HL-60 (cell line): ENCODE measurements at regions not wholly inside any gene's neighbourhood (a gene's known extent, or its start where the extent isn't known, plus 50 kb on each side); places are given as distances from the start of the nearest gene placed in this dataset.

Experiments used
- POLR2AphosphoS5 ChIP-seq: IDR thresholded peaks from 2 replicates; pipeline ENCODE4 v1.6.1; 2012; ENCODE audit warnings: low read depth
- TF ChIP-seq, protein P1 (sequence below): IDR thresholded peaks from one replicate; pipeline ENCODE4 v1.5.1; 2011; ENCODE audit warnings: low read length, control low read depth, inconsistent platforms; ENCODE audit not compliant: insufficient read depth
- TF ChIP-seq, protein P2 (sequence below): IDR thresholded peaks from 2 replicates; pipeline ENCODE4 v1.6.1; 2012; ENCODE audit warnings: low read depth; ENCODE audit not compliant: insufficient replicate concordance

DNA sequence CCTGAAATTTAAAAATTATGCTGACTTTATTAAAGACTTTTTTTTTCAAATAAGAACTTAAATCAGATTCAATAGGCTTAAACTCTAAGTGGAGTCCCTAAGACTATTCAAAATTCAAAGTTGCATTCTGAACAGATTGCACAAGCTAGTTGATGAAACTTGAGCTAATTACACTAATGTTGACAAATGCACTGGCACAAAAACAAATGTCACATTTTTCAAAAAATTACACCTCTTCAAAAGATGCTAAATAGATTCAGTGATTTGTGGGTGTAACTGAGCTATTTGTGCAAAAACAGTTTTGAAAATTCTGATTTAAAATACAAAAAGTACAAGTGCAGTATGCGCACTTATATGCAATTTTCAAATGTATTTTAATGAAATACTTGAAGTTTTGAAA lies 205.4 kb downstream of the RERGL start:
- no peak for TF ChIP-seq POLR2AphosphoS5
- TF ChIP-seq, protein P1, sequence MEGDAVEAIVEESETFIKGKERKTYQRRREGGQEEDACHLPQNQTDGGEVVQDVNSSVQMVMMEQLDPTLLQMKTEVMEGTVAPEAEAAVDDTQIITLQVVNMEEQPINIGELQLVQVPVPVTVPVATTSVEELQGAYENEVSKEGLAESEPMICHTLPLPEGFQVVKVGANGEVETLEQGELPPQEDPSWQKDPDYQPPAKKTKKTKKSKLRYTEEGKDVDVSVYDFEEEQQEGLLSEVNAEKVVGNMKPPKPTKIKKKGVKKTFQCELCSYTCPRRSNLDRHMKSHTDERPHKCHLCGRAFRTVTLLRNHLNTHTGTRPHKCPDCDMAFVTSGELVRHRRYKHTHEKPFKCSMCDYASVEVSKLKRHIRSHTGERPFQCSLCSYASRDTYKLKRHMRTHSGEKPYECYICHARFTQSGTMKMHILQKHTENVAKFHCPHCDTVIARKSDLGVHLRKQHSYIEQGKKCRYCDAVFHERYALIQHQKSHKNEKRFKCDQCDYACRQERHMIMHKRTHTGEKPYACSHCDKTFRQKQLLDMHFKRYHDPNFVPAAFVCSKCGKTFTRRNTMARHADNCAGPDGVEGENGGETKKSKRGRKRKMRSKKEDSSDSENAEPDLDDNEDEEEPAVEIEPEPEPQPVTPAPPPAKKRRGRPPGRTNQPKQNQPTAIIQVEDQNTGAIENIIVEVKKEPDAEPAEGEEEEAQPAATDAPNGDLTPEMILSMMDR, result no peak
- TF ChIP-seq, protein P2, sequence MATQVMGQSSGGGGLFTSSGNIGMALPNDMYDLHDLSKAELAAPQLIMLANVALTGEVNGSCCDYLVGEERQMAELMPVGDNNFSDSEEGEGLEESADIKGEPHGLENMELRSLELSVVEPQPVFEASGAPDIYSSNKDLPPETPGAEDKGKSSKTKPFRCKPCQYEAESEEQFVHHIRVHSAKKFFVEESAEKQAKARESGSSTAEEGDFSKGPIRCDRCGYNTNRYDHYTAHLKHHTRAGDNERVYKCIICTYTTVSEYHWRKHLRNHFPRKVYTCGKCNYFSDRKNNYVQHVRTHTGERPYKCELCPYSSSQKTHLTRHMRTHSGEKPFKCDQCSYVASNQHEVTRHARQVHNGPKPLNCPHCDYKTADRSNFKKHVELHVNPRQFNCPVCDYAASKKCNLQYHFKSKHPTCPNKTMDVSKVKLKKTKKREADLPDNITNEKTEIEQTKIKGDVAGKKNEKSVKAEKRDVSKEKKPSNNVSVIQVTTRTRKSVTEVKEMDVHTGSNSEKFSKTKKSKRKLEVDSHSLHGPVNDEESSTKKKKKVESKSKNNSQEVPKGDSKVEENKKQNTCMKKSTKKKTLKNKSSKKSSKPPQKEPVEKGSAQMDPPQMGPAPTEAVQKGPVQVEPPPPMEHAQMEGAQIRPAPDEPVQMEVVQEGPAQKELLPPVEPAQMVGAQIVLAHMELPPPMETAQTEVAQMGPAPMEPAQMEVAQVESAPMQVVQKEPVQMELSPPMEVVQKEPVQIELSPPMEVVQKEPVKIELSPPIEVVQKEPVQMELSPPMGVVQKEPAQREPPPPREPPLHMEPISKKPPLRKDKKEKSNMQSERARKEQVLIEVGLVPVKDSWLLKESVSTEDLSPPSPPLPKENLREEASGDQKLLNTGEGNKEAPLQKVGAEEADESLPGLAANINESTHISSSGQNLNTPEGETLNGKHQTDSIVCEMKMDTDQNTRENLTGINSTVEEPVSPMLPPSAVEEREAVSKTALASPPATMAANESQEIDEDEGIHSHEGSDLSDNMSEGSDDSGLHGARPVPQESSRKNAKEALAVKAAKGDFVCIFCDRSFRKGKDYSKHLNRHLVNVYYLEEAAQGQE, result no peak
